Stimulated activated CD8-positive, alpha-beta memory T cell treated with anti-CD3 and anti-CD28 coated beads, Interleukin-15, amount 100 ng/mL, for 24 hours (primary cell): ENCODE measurements at regions not wholly inside any gene's neighbourhood (a gene's known extent, or its start where the extent isn't known, plus 50 kb on each side); places are given as distances from the start of the nearest gene placed in this dataset.

ENCODE experiments used
- DNase-seq: peaks from one replicate; pipeline ENCODE4 v3.0.0-alpha.2; 2020; ENCODE audit warnings: low read depth

DNA sequence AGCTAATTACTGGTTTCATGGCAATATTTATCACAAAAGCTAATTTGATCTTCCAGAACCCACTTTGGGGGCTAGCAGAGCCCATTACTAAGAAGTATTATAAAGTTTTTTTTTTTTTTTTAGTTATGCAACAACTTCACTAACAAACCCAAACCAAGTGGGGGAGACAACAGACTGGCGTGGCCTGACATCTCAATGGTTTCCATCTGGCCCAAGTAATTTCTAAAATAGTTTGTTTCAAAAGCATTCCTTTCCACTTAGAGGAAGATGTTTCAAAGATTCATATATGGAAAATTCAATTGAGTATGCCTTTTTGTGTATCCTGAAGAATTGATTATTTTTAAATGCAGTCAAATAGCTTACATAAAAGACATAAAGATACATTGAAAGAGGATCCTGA lies 367.1 kb downstream of the HRH4 start:
- no peak for DNase-seq

GRCh38 chr18:24831081-24831480 lies 370.6 kb downstream of the HRH4 start:
- no peak for DNase-seq

- DNase-seq = no peak
Observed at GRCh38 chr18:24831871-24832665, 371.6 kb downstream of the HRH4 start.

DNA sequence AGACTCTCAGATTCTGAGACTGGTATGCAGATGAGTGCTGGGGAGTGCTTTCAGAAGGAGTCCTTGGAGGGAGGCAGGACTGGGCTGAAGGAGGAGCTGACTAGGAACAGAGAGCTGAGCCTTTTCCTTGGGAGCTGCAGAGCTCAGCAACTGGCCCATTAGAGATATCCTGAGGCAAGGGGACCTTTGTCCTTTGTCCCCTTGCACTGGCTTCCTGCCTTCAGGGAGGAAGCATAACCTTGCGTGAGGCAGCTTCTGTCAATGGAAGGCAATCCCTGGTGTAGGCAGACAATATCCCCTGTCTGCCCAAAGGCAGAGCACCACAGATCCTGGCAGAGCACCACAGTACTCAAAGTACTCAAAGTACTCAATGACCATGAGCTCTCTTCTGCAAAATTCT lies 375.3 kb downstream of the HRH4 start:
- DNase-seq = no peak

DNA sequence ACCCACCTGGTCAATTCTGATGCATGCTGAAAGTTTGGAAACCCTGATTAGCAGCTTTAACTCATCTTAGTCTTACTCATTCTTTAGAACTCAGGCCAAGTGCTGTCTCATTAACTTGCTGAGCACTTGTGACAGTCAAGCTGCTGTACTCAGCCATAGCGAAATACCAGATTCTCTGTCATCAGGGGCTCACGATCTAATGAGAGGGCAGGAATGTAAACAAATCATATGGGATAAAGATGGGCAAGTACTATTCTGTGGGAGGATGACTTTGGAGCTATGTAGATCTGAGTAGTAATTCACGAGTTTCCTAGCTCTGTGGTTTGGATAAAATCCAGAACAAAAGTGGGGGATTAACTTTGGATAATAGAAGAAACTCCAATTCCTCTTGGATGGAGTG lies 376.6 kb downstream of the HRH4 start:
- DNase-seq = no peak

- no peak for DNase-seq
Observed at GRCh38 chr18:24840051-24840450, 379.6 kb downstream of the HRH4 start.

DNA sequence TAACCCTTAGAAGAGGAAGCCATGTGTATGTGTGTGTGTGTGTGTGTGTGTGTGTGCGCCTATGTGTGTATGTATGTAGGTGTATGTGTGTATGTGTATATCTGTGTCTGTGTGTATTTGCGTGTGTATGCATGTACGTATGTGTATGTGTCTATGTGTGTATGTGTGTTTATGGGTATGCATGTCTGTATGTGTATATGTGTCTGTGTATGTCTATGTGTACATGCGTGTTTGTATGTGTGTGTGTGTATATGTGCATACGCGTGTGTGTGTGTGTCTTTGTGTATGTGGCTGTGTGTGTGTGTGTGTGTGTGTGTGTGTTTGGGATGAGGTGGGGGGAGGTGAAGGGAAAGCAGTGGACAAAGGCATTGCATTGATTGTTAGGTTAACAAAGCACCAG lies 380.2 kb downstream of the HRH4 start:
- DNase-seq = no peak

GRCh38 chr18:24841536-24841935 lies 381.1 kb downstream of the HRH4 start:
- DNase-seq = no peak

- DNase-seq = no peak
Observed at GRCh38 chr18:24843123-24843522, 382.7 kb downstream of the HRH4 start.

DNA sequence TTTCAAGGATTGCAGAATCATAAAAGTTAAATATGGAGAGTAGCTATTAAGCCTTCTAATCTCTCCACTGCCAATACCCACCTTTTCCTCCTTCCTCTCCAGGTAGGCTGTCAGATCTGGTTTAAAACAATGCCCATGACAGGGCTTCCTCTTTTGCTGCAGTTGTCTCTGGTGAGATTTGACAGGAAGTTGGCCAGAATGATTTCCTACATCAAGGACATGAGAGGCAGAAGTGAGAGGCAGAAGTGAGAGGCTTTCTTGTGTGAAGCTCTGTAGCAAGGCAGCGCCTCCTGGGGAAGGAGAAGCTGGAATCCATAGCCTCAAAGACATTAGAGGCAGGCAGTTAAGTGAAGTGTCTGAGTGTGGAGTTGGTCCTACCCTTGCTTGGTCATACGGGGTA lies 385.7 kb downstream of the HRH4 start:
- DNase-seq = no peak

DNA sequence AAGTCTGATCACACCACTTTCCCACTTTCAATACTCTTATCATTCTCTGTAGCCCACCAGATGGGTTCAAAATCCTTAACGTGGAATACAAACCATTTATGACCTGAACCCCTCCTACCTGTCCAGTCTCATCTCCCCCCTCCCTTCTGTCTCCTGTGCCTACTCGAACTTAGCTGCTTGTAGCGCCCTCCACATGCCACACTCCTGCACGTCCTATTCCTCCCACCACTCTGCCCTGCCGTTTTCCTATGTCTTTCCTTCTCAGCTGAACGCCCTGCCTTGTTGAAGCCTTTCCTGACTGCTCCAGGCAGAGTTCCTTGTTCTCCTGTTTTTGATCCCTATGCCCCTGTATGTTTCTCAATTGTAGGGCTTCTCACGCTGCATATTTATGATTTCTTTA lies 390.1 kb downstream of the HRH4 start:
- no peak for DNase-seq

DNA sequence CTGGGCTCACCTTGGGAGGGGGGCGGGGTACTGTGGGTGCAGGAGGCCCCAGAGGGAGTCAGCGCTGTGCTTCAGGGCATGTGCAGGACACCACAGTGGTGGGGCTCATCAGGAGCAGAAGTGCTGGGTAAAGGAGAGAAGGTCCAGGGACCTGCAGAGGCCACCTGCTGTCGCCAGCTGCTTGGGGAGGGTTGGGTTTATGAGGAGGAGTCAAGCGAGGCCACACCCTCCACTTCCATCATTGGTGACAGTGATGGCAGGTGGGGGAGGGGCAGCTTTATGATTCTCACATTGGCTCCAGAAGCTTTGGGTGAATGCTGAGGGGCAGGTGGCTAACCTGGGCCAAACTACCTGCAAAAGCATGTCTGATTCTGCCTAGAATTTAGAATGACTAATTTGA lies 392.6 kb downstream of the HRH4 start:
- no peak for DNase-seq

- DNase-seq = no peak
Observed at GRCh38 chr18:24860978-24861680, 400.7 kb downstream of the HRH4 start.

GRCh38 chr18:24862201-24862816 lies 401.9 kb downstream of the HRH4 start:
- DNase-seq = no peak

DNA sequence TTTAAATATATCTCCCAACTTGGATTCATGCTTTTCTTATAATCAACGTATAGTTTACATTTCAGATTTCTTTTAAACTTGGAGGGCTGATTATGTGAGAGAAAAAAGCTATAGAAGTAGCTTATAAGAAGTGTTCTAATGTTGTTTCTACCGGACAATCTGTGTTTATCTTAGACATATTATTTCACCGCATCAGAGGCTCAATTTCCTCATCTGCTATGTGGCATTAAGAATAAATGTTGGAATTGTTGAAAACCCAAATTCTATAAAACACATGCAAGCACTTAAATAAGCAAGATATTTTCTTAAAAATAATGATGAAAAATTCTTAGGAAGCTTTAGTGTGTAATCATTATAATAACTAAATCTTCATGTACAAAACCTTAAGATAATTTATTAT lies 407.9 kb downstream of the HRH4 start:
- no peak for DNase-seq

- DNase-seq = no peak
Observed at GRCh38 chr18:24868760-24869237, 408.4 kb downstream of the HRH4 start.

- no peak for DNase-seq
Observed at GRCh38 chr18:24869285-24869684, 408.8 kb downstream of the HRH4 start.

DNA sequence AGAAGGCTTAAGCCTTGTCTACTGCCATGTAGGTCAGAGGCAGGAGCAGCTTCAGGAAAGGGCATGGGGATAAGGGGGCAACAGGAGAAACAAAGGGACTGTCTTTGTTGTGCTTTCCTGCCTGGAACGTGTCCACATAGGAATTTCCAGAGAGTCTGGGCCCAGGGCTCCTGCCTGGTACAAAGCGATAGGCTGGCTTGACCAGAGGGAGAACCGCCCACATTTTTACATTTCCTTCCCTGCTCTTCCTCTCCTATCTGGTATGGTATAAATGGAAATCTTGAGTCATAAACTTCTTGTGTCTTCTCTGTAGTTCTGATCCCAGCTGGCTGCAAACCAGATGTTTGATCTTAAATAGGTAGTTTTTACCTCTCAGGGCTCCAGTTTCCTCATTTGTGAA lies 414.8 kb downstream of the HRH4 start:
- DNase-seq = no peak

GRCh38 chr18:24875777-24876176 lies 415.3 kb downstream of the HRH4 start:
- no peak for DNase-seq

- no peak for DNase-seq
Observed at GRCh38 chr18:24876266-24876665, 415.8 kb downstream of the HRH4 start.

GRCh38 chr18:24877066-24877465 lies 416.6 kb downstream of the HRH4 start:
- DNase-seq = no peak

DNA sequence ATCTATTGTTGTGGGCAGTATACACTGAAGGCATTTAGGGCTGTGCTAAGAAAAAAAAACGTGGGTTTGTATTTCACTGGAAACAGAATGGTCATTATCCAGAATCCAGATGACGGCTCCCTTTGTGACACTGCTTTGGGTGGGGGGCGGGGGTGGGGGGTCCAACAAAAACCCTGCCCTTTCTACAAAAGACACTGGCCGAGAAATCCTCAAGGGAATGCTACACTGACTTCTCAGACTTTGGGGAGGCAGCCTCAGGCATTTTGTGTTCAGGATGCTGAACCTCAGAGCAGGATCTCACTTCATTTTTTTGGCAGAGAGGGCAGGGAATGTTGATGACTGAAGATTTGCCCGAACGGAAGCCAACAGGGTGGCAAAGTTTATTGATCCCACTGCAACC lies 417.1 kb downstream of the HRH4 start:
- no peak for DNase-seq

DNA sequence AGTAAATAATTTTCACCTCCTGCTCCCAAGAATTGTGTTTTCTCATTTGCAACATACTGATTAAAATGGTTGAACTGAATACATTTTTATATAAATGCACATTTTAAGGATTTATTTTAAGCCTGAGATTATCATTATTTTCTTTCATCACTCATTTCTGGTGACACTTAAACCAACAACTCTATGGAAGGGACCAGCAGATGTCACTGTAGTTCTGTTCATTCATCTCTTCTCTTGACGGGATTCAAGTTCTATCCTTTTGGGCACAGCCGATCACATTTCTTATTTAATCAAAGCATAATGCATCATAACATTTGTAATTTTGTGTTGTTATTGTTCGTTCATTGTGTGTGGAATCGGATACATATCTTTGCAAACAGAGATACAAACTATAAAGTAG lies 417.9 kb downstream of the HRH4 start:
- DNase-seq = no peak
